ENCODE measurements at regions not wholly inside any gene's neighbourhood (a gene's known extent, or its start where the extent isn't known, plus 50 kb on each side); places are given as distances from the start of the nearest gene placed in this dataset.

DNA sequence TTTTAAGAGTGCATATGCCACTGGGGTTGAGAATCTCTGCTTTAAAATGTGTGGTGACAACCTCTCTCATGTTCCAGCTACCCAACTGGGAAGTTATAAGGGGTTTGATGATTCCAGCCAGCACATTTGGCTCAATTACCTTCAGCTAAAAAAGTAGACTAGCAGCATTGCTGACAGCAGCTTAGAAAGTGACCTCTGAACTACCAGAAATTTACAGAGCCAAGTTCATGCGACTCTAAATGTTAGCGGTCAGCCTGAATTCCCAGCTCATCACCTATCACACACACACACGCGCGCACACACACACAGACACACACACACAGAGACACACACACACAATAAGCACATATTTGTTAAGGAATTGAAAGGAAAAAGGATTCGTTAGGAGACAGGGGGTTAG lies 377.5 kb downstream of the TMEM167A start:
- DNase-seq (ENCODE audit: low spot score): no peak

DNA sequence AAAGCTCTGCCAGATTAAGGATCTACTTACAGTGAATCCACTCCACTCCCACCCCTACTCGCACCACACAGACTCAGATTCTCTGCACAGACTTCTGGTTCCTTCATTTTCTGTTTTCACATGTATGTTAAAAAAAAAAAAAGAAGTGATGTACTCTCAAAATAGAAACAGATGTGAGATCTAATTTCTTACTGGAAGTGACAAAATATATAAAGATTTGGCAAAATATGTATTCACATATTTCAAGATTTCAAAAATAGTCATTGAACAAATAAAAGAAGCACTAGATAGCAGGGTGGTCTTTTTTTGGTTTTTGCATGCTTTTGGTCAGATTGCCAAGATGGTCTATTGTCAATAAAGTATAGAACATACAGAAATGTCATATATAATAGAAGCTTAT lies 379.2 kb downstream of the TMEM167A start:
- no peak for DNase-seq (ENCODE audit: low spot score)

- DNase-seq (ENCODE audit: low spot score): no peak
These were observed 382.4 kb downstream of the TMEM167A start for GRCh38 chr5:82694711-82695285.

DNA sequence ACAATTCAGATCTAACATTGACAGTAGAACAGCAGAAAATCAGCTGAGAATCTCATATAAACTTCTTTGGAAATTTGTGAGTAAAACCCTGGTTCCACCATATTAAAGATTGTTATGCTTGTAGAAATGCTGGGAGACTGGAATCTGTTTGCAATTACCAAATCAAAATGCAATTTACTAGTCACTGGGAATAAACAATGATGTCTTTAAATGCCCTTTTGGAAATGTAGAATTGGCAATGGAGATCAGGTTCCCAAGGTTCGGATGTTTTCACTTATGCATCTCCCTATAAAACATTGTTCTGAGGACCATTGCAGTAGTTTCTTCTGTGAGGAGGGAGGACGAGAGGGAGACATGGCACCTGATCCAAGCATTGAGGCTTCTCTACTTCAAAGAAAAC lies 384.4 kb downstream of the TMEM167A start:
- no peak for DNase-seq (ENCODE audit: low spot score)

- no peak for DNase-seq (ENCODE audit: low spot score)
These were observed 392.5 kb downstream of the TMEM167A start for GRCh38 chr5:82684659-82685058.

DNA sequence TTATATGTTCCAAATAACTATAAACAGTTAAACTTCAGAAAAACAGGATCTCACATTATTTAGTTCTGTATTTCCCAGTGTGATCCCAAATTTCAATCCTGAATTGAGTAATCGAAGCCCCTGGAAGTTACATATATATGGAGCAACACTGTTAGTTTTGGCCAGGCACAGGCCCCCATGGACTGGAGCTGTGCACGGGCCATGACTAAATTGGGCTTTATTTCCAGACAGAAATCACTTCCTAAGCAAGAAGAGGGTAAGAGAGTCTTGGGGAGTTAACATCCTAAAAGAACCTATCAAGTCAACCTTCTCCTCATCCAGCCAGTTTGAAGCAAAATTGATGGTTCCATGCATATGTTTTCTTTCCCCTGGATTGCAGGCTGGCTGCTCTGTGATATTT lies 393.0 kb downstream of the TMEM167A start:
- no peak for DNase-seq (ENCODE audit: low spot score)

- no peak for DNase-seq (ENCODE audit: low spot score)
These were observed 397.5 kb downstream of the TMEM167A start for GRCh38 chr5:82679660-82680059.

DNA sequence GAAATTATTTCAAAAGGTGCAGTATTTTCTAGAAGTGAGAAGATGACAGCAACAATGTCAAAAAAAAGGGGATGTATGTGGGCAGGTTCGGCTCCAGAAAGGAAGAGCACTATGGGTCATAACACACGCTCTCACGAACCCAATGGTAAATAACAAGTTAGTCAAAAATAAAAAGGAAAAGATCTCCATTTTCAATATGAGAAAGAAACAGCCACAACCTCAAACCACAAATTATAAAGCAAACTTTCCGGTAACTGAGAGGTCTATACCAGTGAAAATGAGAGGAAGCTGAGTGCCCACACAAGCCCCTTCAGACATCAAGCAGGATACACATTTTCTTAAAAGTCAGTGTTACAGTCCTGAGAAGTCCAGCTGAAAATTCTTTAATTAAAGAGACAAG lies 398.5 kb upstream of the RPS23 start:
- no peak for DNase-seq (ENCODE audit: low spot score)

DNA sequence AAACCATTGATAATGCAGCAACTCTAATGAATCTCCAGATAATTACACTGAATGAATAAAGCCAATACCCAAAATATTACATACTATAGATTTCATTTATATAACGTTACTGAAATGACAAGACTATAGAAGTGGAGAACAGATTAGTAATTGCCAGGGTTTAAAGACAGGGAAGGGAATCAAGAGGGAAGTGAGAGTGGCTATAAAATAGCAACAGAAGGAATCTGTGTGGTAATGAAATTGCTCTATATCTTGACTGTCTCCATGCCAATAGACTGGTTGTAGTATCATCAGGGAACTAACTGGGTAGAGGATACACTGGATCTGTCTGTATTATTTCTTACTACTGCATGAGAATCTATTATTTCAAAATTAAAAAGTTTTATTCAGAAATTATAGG lies 396.5 kb upstream of the RPS23 start:
- DNase-seq (ENCODE audit: low spot score): no peak

DNA sequence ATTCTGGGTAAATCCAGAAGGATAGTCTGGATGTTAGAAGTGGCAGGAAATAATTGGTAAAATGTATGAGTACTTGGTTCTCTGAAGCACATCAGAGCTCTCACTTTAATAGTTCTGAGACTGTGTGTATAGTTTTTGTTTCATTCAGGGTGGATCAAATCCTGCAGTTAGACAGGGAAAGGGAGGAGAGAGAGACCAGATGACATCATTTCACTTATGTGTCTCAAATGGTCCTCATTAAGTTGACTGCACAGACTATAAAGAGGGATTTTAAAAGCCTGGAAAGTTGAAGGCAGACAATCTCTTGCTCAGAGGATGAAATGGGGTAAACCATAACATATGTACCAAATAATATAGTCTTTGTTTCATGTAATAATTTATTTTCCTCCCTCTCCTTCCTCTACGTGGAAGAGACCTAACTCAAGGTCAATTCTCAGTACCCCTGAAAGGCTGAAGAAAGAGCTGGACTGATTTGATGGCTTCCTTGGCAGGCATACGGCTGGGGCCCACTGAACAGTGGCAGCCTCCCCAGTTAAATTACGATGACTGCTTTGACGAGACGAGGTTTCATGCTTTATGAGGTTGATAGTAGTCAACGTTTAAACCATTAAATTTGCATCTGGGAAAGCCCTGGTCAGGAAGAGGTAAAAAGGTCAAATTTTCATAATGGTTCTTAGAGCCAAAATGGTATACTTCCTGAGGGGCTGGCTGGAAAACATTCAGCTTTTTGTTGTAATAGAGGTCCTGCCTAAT lies 395.1 kb upstream of the RPS23 start:
- peak; percentile 4 for DNase-seq (ENCODE audit: low spot score)

GRCh38 chr5:82670692-82671091 lies 392.5 kb upstream of the RPS23 start:
- no peak for DNase-seq (ENCODE audit: low spot score)

DNA sequence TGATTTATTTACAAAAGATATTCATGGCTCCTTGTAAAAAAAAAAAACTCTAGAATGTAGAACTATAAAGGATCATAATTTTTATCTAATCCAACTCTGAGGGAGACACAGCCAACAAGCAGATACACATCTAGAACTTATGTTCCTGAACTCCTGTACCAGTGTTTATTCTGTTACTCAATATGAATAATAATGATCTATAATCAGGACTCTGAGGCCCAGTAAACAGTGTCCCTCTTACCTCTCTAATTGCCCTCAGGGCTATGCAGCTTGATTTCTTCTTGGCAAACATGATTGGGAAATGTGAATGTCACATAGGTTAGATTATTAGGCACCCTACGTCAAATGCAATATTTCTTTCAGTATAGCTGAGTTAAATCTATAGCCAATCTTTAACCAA lies 391.6 kb upstream of the RPS23 start:
- no peak for DNase-seq (ENCODE audit: low spot score)

DNA sequence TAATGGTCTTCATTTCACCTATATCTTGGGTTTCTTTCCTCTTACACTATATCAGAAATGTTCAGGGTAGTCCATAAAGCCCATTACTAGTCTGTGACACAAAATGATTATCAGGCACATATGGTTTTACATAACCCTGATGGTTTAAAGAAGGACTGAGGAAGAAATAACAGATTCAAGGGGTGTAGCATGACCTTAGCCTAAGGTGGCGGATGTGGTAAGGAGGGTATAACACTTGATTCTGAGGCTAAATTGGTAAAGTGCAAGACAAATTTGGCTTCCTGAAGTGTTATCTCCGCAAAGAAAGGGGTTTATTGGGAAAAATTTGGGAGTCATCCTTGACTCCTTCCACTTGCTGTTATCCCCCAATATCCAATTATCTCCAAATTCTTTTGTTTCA lies 388.2 kb upstream of the RPS23 start:
- DNase-seq (ENCODE audit: low spot score): no peak

GRCh38 chr5:82664732-82665131 lies 386.6 kb upstream of the RPS23 start:
- DNase-seq (ENCODE audit: low spot score): no peak

- no peak for DNase-seq (ENCODE audit: low spot score)
These were observed 385.1 kb upstream of the RPS23 start for GRCh38 chr5:82663225-82663624.

DNA sequence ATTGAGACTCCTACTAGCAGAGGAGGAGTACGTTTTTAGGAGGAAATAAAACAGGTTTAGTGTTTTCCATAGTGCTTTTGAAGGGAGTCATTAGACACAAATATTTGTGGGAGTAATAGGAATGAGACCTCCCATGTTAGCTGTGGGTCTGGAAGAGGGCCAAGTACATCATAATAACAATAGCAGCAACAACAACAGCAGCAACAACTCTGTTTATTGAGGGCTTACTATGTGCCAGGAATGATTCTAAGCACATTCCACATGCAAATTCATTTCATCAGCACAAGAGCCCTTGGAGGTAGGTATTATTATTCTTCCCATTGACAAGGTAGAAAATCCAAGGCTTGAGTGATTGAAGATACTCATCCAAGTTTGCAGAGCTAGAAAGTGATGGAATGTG lies 384.2 kb upstream of the RPS23 start:
- no peak for DNase-seq (ENCODE audit: low spot score)

DNA sequence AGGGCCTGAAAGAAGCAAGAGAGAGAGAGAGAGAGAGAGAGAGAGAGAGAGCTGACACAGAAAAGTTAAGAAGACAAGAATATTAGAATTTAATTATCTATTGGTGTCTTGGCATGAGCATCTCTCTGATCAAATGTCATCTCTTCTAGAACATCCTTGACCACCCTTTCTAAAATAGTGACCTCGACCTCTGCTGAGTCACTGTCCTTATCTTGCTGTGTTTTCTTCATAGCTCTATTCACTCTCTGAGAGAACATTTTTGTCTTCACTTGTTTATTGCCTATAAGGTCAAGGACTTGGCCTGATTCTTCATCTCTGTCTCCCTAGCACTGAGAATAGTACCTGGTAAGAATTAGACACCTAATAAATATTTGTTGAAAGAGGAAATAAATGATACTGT lies 383.8 kb upstream of the RPS23 start:
- no peak for DNase-seq (ENCODE audit: low spot score)

GRCh38 chr5:82661462-82661861 lies 383.3 kb upstream of the RPS23 start:
- DNase-seq (ENCODE audit: low spot score): no peak

GRCh38 chr5:82659115-82659514 lies 381.0 kb upstream of the RPS23 start:
- no peak for DNase-seq (ENCODE audit: low spot score)

GRCh38 chr5:82657033-82657699 lies 379.0 kb upstream of the RPS23 start:
- DNase-seq (ENCODE audit: low spot score): no peak

- DNase-seq (ENCODE audit: low spot score): no peak
These were observed 378.2 kb upstream of the RPS23 start for GRCh38 chr5:82656341-82656761.

DNA sequence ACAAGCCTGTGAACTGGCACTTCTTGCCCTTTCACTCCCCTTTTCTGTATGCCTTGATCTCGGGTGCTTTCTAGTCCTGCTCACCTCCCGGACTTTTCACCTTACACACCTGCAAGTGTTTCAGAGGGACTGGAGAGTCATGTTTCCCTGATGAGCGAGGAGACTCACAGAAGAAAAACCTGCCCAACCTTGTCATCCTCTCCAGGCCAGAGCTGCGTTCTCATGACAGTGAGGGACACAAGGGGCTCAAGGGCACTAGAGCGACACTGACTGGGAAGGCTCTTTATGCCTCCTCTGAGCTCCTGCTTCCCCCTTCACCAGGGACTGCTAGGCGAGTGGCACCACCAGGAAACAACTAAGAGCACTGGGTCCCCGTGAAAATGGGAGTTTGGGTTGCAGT lies 376.9 kb upstream of the RPS23 start:
- DNase-seq (ENCODE audit: low spot score): no peak

DNA sequence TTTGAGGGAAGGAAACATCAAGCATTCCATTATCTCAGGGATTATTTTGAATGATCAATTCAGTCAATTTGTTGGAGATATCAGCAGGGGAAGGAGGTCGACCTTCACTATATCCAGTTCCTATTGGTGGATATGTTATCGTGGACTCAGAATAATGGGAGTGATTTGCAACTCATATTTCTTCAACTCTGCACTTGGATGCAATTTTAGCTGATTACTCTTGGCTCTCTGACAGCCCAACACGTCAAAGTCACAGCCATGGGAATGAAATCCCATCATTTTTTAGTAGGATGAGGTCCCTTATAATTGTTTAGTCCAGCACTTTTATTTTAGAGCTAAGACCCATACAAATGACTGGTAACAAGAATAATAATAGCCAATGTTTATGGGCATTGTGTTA lies 371.8 kb upstream of the RPS23 start:
- DNase-seq (ENCODE audit: low spot score): no peak

DNA sequence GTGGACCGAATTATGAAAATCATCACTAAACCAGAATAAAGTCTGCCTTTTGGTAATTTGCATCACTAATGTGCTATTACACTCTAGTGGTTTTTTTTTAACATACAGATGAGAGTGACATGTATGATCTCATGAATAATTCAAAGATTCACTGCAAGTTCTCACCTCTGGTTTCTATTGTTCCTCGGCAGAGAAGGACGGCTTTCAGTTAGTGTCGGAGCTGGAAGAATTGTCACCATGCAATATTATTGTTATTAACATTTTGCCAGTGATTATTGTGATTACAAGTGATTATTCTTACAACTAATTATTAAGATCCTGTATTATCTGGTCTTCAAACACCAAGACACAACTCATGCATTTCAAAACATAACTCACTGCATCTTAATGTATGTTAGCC lies 366.6 kb upstream of the RPS23 start:
- no peak for DNase-seq (ENCODE audit: low spot score)

Measured in COLO829 (cell line).